ENCODE measurements at regions not wholly inside any gene's neighbourhood (a gene's known extent, or its start where the extent isn't known, plus 50 kb on each side); places are given as distances from the start of the nearest gene placed in this dataset.

- Histone ChIP-seq H3K4me3 (ENCODE audit: low read depth in 1 of 2, low read length in 2 of 2) (no peak overlapping the region), H4K20me1 (ENCODE audit: insufficient read depth, low read length) (no peaks in the 10 kb centered on the region), H2AFZ (ENCODE audit: low read depth, low read length) (no peak overlapping the region), H3K79me2 (ENCODE audit: insufficient read depth, low read length) (no peaks in the 10 kb centered on the region), H3K4me2 (ENCODE audit: insufficient read depth, low read length) (no peak overlapping the region), H3K9me3 (ENCODE audit: insufficient read depth, low read length, severe bottlenecking) (no peaks in the 10 kb centered on the region), H3K27ac (ENCODE audit: low read length) (no peak overlapping the region), H3K27me3 (ENCODE audit: insufficient read depth, low read length, poor library complexity) (no peaks in the 10 kb centered on the region), H3K4me1 (ENCODE audit: insufficient read depth, low read length) (no peaks in the 10 kb centered on the region), H3K9ac (ENCODE audit: low read depth, low read length) (no peak overlapping the region), H3K36me3 (ENCODE audit: insufficient read depth, low read length) (no peaks in the 10 kb centered on the region)
- DNase-seq (no peak), ATAC-seq (ENCODE audit: insufficient read depth, low read depth) (no peak)
- TF ChIP-seq CTCF (IDR thresholded peaks at IDR 0.05; ENCODE audit: borderline replicate concordance, extremely low read depth, low read length, poor library complexity, severe bottlenecking), result no peak
- no peak for TF ChIP-seq EZH2 (IDR thresholded peaks at IDR 0.05; ENCODE audit: borderline replicate concordance, low read depth, low read length, severe bottlenecking)
Measured at GRCh38 chr2:12217175-12217574, 470.7 kb downstream of the LPIN1 start.

- H3K27ac ChIP-seq (ENCODE audit: low read length), result no peak overlapping the region
- TF ChIP-seq CTCF (IDR thresholded peaks at IDR 0.05; ENCODE audit: borderline replicate concordance, extremely low read depth, low read length, poor library complexity, severe bottlenecking) (no peak), EZH2 (IDR thresholded peaks at IDR 0.05; ENCODE audit: borderline replicate concordance, low read depth, low read length, severe bottlenecking) (no peak)
- H2AFZ ChIP-seq (ENCODE audit: low read depth, low read length), result no peak overlapping the region
- H3K79me2 ChIP-seq (ENCODE audit: insufficient read depth, low read length), result no peaks in the 10 kb centered on the region
- no peak overlapping the region for H3K4me3 ChIP-seq (ENCODE audit: low read depth in 1 of 2, low read length in 2 of 2)
- H3K9me3 ChIP-seq (ENCODE audit: insufficient read depth, low read length, severe bottlenecking), result peaks cover 16% of the 10 kb centered on the region
- H3K4me2 ChIP-seq (ENCODE audit: insufficient read depth, low read length), result no peak overlapping the region
- no peaks in the 10 kb centered on the region for H4K20me1 ChIP-seq (ENCODE audit: insufficient read depth, low read length)
- DNase-seq (no peak), ATAC-seq (ENCODE audit: insufficient read depth, low read depth) (no peak)
- no peaks in the 10 kb centered on the region for H3K4me1 ChIP-seq (ENCODE audit: insufficient read depth, low read length)
- no peaks in the 10 kb centered on the region for H3K36me3 ChIP-seq (ENCODE audit: insufficient read depth, low read length)
- no peaks in the 10 kb centered on the region for H3K27me3 ChIP-seq (ENCODE audit: insufficient read depth, low read length, poor library complexity)
- H3K9ac ChIP-seq (ENCODE audit: low read depth, low read length), result no peak overlapping the region
Measured at GRCh38 chr2:12219761-12220160, 473.3 kb downstream of the LPIN1 start.

- H2AFZ ChIP-seq (ENCODE audit: low read depth, low read length), result no peak overlapping the region
- H3K9ac ChIP-seq (ENCODE audit: low read depth, low read length), result no peak overlapping the region
- H3K9me3 ChIP-seq (ENCODE audit: insufficient read depth, low read length, severe bottlenecking), result peaks cover 18% of the 10 kb centered on the region
- no peaks in the 10 kb centered on the region for H3K79me2 ChIP-seq (ENCODE audit: insufficient read depth, low read length)
- ATAC-seq (ENCODE audit: insufficient read depth, low read depth) (no peak), DNase-seq (no peak)
- no peak overlapping the region for H3K4me2 ChIP-seq (ENCODE audit: insufficient read depth, low read length)
- no peak overlapping the region for H3K4me3 ChIP-seq (ENCODE audit: low read depth in 1 of 2, low read length in 2 of 2)
- no peaks in the 10 kb centered on the region for H4K20me1 ChIP-seq (ENCODE audit: insufficient read depth, low read length)
- no peak overlapping the region for H3K27ac ChIP-seq (ENCODE audit: low read length)
- no peaks in the 10 kb centered on the region for H3K27me3 ChIP-seq (ENCODE audit: insufficient read depth, low read length, poor library complexity)
- no peaks in the 10 kb centered on the region for H3K4me1 ChIP-seq (ENCODE audit: insufficient read depth, low read length)
- TF ChIP-seq CTCF (IDR thresholded peaks at IDR 0.05; ENCODE audit: borderline replicate concordance, extremely low read depth, low read length, poor library complexity, severe bottlenecking) (no peak), EZH2 (IDR thresholded peaks at IDR 0.05; ENCODE audit: borderline replicate concordance, low read depth, low read length, severe bottlenecking) (no peak)
- H3K36me3 ChIP-seq (ENCODE audit: insufficient read depth, low read length), result no peaks in the 10 kb centered on the region
Measured at GRCh38 chr2:12221584-12221983, 475.2 kb downstream of the LPIN1 start.

GRCh38 chr2:12222554-12222953 is 476.1 kb downstream of the LPIN1 start:
- Histone ChIP-seq H3K4me3 (ENCODE audit: low read depth in 1 of 2, low read length in 2 of 2) (no peak overlapping the region), H3K4me1 (ENCODE audit: insufficient read depth, low read length) (no peaks in the 10 kb centered on the region), H4K20me1 (ENCODE audit: insufficient read depth, low read length) (no peaks in the 10 kb centered on the region), H3K79me2 (ENCODE audit: insufficient read depth, low read length) (no peaks in the 10 kb centered on the region), H3K36me3 (ENCODE audit: insufficient read depth, low read length) (no peaks in the 10 kb centered on the region), H3K27me3 (ENCODE audit: insufficient read depth, low read length, poor library complexity) (no peaks in the 10 kb centered on the region), H2AFZ (ENCODE audit: low read depth, low read length) (no peak overlapping the region), H3K27ac (ENCODE audit: low read length) (no peak overlapping the region), H3K9ac (ENCODE audit: low read depth, low read length) (no peak overlapping the region), H3K9me3 (ENCODE audit: insufficient read depth, low read length, severe bottlenecking) (peaks cover 18% of the 10 kb centered on the region), H3K4me2 (ENCODE audit: insufficient read depth, low read length) (no peak overlapping the region)
- TF ChIP-seq CTCF (IDR thresholded peaks at IDR 0.05; ENCODE audit: borderline replicate concordance, extremely low read depth, low read length, poor library complexity, severe bottlenecking) (no peak), EZH2 (IDR thresholded peaks at IDR 0.05; ENCODE audit: borderline replicate concordance, low read depth, low read length, severe bottlenecking) (no peak)
- DNase-seq (no peak), ATAC-seq (ENCODE audit: insufficient read depth, low read depth) (no peak)
